Stomach smooth muscle (tissue), 2 donors: ENCODE measurements at regions not wholly inside any gene's neighbourhood (a gene's known extent, or its start where the extent isn't known, plus 50 kb on each side); places are given as distances from the start of the nearest gene placed in this dataset.

Experiments
- H3K27ac ChIP-seq: one replicate; pipeline ENCODE4 v1.7.0; 2013; ENCODE audit warnings: mild to moderate bottlenecking, low read length, inconsistent platforms
- H3K27me3 ChIP-seq, 2 donors: one replicate each; pipeline ENCODE4 v1.7.0; 2013; ENCODE audit warnings: low read length in 2 of 2; ENCODE audit not compliant: insufficient read depth in 2 of 2, control insufficient read depth in 1 of 2
- H3K36me3 ChIP-seq, 2 donors: one replicate each; pipeline ENCODE4 v1.7.0; 2013; ENCODE audit warnings: low read length in 2 of 2; ENCODE audit not compliant: control insufficient read depth in 2 of 2, insufficient read depth in 2 of 2
- H3K4me1 ChIP-seq: one replicate; pipeline ENCODE4 v1.7.0; 2013; ENCODE audit warnings: low read length; ENCODE audit not compliant: control insufficient read depth, insufficient read depth
- H3K4me3 ChIP-seq, 2 donors: one replicate each; pipeline ENCODE4 v1.7.0; 2013; ENCODE audit warnings: low read length in 2 of 2
- H3K9ac ChIP-seq, 2 donors: one replicate each; pipeline ENCODE4 v1.7.0; 2013; ENCODE audit warnings: low read length in 2 of 2, mild to moderate bottlenecking in 1 of 2
- H3K9me3 ChIP-seq, 2 donors: one replicate each; pipeline ENCODE4 v1.7.0; 2013; ENCODE audit warnings: low read length in 2 of 2; ENCODE audit not compliant: control insufficient read depth in 2 of 2
- donor health status: healthy.
- donor health status: Pancreatic carcinoma.

DNA sequence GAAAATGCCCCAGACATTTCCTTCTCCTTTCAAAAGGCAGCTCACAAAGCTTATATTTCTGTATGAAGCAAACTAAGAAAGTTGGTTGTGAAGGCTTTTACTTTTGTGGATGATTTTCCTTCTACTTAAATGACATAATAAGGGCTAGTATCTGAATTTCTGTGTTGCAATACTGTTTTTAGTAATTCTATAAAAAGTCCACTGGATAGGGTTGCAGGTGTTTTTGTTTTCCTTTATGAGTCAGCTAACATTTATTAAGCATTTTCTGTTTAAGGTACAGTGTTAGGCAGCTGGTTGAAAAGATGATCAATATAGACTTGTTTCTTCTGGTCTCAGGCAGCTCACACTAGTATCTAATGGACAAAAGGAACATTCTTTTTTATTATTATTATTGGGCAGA, 722.2 kb downstream of the RWDD3 start:
- Histone ChIP-seq H3K4me3 (no peak overlapping the region), H3K36me3 (no peaks in the 10 kb centered on the region), H3K9ac (no peak overlapping the region), H3K4me1 (no peaks in the 10 kb centered on the region), H3K9me3 (no peaks in the 10 kb centered on the region), H3K27me3 (no peaks in the 10 kb centered on the region), H3K27ac (no peak overlapping the region)

GRCh38 chr1:95957748-95958147, 723.7 kb downstream of the RWDD3 start:
- no peak overlapping the region for H3K27ac ChIP-seq
- H3K36me3 ChIP-seq: no peaks in the 10 kb centered on the region
- H3K4me1 ChIP-seq: no peaks in the 10 kb centered on the region
- H3K4me3 ChIP-seq: no peak overlapping the region
- no peaks in the 10 kb centered on the region for H3K27me3 ChIP-seq
- H3K9me3 ChIP-seq: no peaks in the 10 kb centered on the region
- H3K9ac ChIP-seq: no peak overlapping the region

- Histone ChIP-seq H3K9me3 (no peaks in the 10 kb centered on the region), H3K4me3 (no peak overlapping the region), H3K4me1 (no peaks in the 10 kb centered on the region)
Measured at GRCh38 chr1:95966866-95967265, 732.9 kb downstream of the RWDD3 start.

GRCh38 chr1:95974586-95974985, 740.6 kb downstream of the RWDD3 start:
- Histone ChIP-seq H3K9me3 (no peaks in the 10 kb centered on the region), H3K27me3 (no peaks in the 10 kb centered on the region), H3K36me3 (no peaks in the 10 kb centered on the region), H3K27ac (no peak overlapping the region), H3K9ac (no peak overlapping the region), H3K4me1 (no peaks in the 10 kb centered on the region), H3K4me3 (no peak overlapping the region)

More at GRCh38 chr1:95966866-95967265, 732.9 kb downstream of the RWDD3 start:
- Histone ChIP-seq H3K9ac (no peak overlapping the region), H3K27ac (no peak overlapping the region), H3K36me3 (no peaks in the 10 kb centered on the region), H3K27me3 (no peaks in the 10 kb centered on the region)

- Histone ChIP-seq H3K27me3 (no peaks in the 10 kb centered on the region), H3K4me1 (no peaks in the 10 kb centered on the region), H3K9ac (no peak overlapping the region), H3K9me3 (no peaks in the 10 kb centered on the region), H3K27ac (no peak overlapping the region), H3K4me3 (no peak overlapping the region), H3K36me3 (no peaks in the 10 kb centered on the region)
Measured at GRCh38 chr1:95982711-95983110, 738.9 kb upstream of the PTBP2 start.

GRCh38 chr1:95983831-95984230, 737.8 kb upstream of the PTBP2 start:
- Histone ChIP-seq H3K9me3 (no peaks in the 10 kb centered on the region), H3K9ac (no peak overlapping the region), H3K27ac (no peak overlapping the region), H3K4me3 (no peak overlapping the region), H3K4me1 (no peaks in the 10 kb centered on the region), H3K36me3 (no peaks in the 10 kb centered on the region), H3K27me3 (no peaks in the 10 kb centered on the region)

GRCh38 chr1:95984798-95985374, 736.7 kb upstream of the PTBP2 start:
- Histone ChIP-seq H3K4me1 (no peaks in the 10 kb centered on the region), H3K27ac (no peak overlapping the region), H3K9me3 (no peaks in the 10 kb centered on the region), H3K27me3 (no peaks in the 10 kb centered on the region), H3K36me3 (no peaks in the 10 kb centered on the region), H3K9ac (no peak overlapping the region), H3K4me3 (no peak overlapping the region)

GRCh38 chr1:95990033-95990432, 731.6 kb upstream of the PTBP2 start:
- H3K9me3 ChIP-seq: no peaks in the 10 kb centered on the region
- no peaks in the 10 kb centered on the region for H3K4me1 ChIP-seq
- H3K4me3 ChIP-seq: no peak overlapping the region

DNA sequence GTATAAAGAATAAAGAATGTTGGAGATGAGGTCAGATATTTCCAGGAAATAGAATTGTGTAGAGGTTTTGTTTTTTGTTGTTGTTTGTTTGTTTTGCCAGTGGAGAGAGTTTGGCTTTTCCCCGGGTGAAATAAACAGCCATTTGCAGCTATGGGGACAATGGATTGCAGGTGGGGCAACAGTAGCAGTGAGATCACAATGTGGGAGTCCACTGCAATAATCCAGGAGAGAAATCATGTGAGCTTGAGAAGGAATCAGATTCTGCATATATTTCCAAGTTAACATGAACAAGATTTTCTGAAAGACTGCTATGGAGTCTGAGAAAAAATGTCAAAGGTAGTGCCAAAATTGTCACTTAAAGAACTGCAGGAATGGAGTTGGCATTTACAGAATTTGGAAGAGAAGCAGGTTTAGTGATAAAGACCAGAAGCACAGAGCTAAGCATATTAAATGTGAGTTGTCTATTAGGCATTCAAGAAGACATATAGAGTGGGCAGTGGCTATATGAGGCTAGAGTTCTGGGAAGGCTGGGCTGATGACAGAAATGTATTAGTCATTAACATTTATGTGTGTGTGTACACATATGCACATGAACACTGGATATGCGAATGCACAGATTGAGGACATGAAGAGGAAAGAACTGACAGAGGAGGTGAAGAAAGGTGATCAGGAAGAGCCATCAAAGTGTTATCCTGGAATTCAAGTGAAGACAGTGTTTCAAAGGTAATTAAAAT, 729.6 kb upstream of the PTBP2 start:
- Histone ChIP-seq H3K4me1 (no peaks in the 10 kb centered on the region), H3K9me3 (no peaks in the 10 kb centered on the region), H3K36me3 (no peaks in the 10 kb centered on the region), H3K9ac (no peak overlapping the region), H3K27me3 (no peaks in the 10 kb centered on the region), H3K27ac (no peak overlapping the region), H3K4me3 (no peak overlapping the region)

More at GRCh38 chr1:95990033-95990432, 731.6 kb upstream of the PTBP2 start:
- Histone ChIP-seq H3K27ac (no peak overlapping the region), H3K9ac (no peak overlapping the region), H3K27me3 (no peaks in the 10 kb centered on the region), H3K36me3 (no peaks in the 10 kb centered on the region)

- H3K4me3 ChIP-seq: no peak overlapping the region
Measured at GRCh38 chr1:95994643-95995042, 726.9 kb upstream of the PTBP2 start.

GRCh38 chr1:96002201-96002600, 719.4 kb upstream of the PTBP2 start:
- H3K36me3 ChIP-seq: no peaks in the 10 kb centered on the region
- no peaks in the 10 kb centered on the region for H3K27me3 ChIP-seq
- H3K9me3 ChIP-seq: no peaks in the 10 kb centered on the region
- no peaks in the 10 kb centered on the region for H3K4me1 ChIP-seq
- H3K4me3 ChIP-seq: no peak overlapping the region
- no peak overlapping the region for H3K27ac ChIP-seq
- no peak overlapping the region for H3K9ac ChIP-seq

More at GRCh38 chr1:95994643-95995042, 726.9 kb upstream of the PTBP2 start:
- Histone ChIP-seq H3K27me3 (no peaks in the 10 kb centered on the region), H3K9me3 (no peaks in the 10 kb centered on the region), H3K27ac (no peak overlapping the region), H3K36me3 (no peaks in the 10 kb centered on the region), H3K9ac (no peak overlapping the region), H3K4me1 (no peaks in the 10 kb centered on the region)
